Retina (tissue), 1 donor: ENCODE measurements at regions not wholly inside any gene's neighbourhood (a gene's known extent, or its start where the extent isn't known, plus 50 kb on each side); places are given as distances from the start of the nearest gene placed in this dataset.
"Not testable (repeated sequence)": the region's sequence is repeated elsewhere in the genome, so short reads cannot be mapped to it uniquely, and the experiment has no call there.

ENCODE experiments used
- DNase-seq: peaks from one replicate; pipeline ENCODE4 v3.0.0-alpha.2; 2016

DNA sequence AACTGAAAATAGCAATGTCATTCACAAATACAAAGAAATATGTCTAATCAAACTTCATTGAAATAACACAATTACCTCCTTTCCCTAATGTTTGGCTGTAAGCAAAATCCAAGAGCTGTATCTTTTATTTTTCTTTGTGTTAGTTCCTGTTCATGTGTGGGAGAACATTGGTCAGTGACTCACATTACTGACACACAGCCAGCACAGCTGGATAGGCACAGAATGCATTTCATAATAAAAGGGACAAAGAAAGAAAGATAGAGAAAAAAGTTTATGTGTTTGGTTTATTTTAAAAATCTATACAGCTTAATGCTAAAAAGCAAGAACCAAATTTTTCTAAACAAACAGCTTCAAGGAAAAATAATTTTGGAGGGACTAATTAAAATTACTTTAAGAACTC, 185.6 kb upstream of the COL3A1 start:
- no peak for DNase-seq

DNA sequence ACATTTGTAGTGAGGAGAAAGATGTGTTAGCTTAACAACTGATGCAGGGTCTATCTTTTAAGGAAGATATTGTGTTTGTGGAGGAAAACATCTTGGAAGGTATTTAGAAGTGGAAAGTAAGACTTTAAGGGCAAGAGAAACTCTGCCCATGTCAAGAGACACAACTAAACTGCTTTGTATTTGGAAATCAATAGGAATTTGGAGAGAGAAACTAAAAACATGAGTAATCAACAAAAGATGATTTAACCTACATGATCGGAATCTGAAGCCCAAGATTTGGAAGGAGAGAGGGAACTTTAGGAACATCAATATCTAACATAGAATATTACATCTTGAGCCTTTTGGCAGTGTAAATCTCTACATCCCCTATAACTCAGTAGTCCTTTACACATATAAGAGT, 184.2 kb upstream of the COL3A1 start:
- DNase-seq = no peak

DNA sequence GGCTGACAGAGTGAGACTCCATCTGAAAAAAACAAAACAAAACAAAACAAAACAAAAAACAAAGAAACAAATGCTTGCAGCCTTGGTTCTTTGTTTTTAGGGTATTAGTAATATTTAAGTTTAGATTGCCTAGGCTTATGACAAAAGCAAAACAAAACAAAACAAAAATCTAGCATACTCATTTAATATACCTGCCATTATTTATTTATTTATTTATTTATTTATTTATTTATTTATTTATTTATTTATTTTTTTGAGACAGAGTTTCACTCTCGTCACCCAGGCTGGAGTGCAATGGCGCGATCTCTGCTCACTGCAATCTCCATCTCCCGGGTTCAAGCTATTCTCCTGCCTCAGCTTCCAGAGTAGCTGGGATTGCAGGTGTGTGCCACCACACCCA, 179.7 kb upstream of the COL3A1 start:
- DNase-seq = not testable (repeated sequence)

DNA sequence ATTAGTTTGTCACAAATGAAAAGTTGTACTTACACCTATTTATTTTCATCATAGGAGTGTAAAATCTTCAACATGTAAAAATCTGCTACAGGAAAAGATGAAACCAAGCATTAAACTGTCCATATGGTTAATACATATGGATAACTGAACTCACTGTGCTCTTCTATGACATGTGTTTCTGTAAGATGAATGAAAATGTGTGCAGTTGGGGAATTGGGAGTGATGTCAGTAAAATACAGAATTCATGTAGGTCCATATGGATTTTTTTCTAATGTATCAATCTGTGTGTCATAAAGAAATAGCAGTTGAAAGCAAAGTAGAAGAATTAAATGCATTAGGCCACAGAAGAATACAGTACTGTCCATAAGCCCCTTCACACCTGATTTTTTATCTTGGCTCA, 178.4 kb upstream of the COL3A1 start:
- DNase-seq = no peak

DNA sequence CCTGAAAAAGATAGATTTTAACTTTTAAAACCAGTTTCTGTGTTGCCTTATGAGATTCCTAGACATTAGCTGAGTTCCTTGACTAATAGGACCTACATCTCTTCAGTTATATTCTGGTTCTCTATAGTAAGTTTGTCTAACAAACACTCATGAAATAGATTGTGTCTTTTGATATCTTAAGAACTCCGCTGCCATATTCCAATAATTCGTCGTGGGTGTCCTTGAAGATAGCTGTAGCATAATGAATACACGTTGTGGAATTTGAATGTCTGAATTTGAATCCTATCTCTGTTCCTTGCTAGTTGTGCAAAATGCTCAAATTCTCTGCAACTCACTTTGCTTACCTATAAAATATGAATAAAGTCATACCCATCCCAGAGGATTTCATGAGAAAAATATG, 176.8 kb upstream of the COL3A1 start:
- no peak for DNase-seq

DNA sequence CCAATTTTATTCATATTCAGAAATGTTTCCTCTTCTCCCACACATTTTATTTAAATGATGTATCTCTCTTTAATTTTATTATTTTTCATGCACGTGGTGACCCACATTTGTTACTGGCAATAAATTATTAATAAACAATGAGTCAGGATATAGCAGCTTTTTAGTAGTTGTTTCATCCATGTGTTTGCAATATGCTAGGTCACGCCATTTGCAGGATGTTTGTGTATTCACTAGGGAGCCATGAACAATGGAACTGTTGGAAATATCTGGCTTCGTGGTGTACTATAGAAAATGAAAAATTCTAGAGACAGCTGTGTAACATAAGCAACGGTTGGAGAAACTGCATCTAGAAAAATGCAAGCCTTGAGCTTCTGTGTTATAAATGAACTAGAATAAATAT, 176.0 kb upstream of the COL3A1 start:
- no peak for DNase-seq

DNA sequence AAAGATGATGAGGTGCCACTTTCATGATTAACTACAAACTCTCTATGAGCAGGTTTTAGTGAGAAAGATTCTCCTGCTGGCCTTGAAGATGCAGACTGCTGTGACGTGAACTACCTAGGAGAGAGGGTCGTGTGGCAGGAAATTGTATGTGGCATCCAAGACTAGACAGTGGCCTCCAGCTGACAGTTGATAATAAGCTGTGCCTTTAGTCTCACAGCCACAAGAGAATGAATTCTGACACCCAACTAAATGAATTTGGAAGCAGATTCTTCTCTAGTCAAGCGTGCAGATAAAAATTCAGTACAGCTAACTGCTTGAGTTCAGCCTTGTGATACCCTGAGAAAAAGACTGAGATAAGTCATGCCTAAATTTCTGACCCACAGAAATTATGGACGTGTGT, 169.0 kb upstream of the COL3A1 start:
- DNase-seq = no peak

DNA sequence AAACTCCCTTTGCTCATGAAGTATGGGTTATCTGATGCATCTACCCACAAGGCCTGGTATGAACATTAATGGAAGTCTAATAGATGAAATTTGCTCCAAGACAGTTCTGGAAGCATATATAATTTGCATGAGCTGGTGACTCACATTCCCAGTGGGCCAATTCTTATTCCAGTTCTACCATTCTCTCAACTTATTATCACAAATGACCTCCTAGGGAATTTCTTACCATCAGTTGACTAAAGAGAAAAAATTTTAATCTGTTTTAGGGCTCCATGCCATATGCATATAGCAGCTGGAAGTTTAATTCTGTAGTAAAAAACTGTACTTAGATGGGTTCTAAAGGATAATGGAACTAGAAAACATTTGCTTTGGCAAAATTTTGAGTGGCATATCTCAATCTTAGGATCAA, 165.2 kb upstream of the COL3A1 start:
- DNase-seq = no peak

DNA sequence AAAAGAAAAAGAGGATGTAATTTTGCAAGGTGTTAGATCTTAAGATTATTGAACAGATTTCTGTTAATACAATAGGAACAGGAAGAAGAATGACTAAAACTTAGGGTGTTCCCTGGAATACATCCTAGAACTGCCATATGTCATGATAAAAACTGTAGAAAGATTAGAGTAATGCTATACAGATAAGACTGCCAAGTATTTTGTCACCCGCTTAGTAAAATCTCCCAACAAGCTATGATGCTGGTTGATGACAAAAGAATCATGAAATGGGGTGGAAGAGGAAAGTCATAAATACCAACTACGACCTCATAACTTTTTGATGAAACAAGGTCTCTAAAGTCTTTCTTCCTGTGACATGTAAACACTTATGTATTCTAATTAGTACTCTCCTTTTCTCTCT, 163.6 kb upstream of the COL3A1 start:
- DNase-seq = no peak

DNA sequence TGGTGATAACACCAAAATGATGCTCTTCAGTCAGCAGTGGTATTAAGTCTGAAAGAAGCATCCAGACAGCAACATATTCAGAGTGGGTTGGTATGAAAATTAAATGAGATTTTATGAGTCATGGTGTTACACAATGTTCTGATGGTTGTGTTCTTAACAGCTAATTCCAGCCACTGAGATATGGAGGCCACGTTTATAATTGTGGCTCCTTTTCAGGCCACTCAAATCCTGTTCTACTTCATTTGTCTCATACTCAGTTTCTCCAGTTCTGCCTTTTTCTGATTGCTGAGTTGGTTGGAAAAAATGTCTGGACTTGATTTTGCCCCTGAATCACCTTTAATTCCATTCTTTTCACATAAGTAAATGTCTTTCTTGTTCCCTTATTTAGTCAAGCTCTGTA, 162.7 kb upstream of the COL3A1 start:
- DNase-seq = no peak

DNA sequence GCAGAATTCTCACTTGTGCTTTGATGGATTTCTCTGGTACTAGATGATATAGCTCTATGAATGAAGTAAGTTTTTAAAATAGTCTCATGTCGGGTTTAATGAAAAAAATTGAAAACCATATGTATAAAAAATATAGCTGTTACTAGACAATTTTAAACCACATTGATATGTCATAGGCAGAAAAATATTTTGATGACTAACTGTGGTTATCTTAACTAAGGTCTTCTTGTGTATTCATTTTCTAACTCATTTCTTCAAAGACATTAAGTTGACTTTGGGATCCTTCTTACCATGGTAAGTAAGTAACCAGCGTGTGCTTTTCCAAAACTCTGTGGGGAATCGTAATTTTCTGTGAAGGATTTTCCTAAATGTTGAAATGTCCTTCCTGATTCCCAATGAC, 160.9 kb upstream of the COL3A1 start:
- no peak for DNase-seq

DNA sequence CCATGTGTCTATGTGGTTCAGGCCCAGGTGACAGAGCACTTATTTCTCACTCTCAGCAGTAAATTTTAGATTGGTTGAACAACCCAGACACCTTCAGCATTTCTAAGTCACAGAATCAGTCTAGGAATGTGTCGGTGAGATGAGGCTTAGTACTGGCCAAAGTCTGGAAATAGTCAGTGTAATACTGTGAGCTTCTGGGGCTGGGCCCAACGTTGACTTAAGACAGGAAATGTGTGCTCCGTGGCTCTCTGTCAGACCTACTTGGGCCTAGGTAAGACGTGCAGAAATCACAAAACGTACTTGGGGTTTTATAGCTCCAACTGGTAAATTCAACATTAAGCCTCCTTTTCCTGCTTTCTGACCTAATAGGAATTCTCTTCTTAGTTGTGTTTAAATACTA, 160.3 kb upstream of the COL3A1 start:
- DNase-seq = no peak

DNA sequence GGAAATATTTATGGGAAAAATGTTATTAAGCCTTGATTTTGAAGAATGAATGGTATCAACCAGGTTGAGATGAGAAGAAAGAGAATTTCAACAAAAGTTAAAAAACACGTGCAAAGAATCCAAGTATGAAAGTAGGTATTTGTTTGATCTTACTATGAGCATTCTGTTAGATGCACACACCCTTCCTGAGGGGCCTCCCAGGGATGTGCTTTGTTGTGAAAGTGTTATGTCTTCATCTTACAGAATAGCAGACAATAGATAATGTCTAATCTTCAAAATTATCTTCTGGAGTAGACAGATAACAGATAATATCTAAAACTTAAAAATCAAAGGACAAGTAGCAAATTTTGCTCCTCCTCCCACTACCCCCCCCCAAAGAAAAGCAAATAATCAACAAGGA, 155.2 kb upstream of the COL3A1 start:
- DNase-seq = no peak

DNA sequence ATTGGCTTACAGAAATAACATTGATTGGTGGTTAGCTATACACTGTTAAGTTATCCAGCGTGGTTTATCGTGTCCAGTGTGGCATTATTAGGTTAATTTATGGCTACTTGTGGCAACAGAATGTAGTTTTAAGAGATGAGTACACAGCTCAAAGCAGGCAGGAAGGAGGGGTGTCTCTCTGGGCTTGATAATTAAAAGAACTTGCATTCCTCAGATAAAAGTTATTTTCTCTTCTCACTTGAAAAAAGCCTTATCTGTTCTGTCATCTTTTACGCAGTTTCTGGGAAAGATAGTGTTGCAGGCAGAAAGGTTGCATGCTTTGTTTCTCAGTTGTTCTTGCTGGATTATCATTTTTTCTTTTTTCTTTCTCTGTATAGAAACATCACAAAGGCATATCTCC, 154.4 kb upstream of the COL3A1 start:
- DNase-seq = no peak

DNA sequence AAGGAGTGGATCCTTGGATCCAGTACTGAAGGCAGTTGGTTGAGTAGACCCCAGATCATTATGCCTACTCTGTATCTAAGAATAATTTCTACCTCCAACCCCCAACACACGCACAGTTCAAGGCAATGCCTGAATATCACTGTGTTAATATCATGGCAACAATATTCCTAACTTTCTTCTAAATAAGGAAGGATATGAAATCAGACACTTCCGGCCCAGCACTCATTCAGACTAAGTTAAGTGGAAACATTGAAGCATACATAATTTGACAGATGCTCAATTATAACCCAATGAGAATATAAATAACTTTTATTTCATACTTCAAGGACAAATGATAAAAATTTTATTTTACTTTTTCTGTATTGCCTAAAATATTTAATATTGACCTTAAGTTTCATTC, 153.6 kb upstream of the COL3A1 start:
- DNase-seq = no peak

DNA sequence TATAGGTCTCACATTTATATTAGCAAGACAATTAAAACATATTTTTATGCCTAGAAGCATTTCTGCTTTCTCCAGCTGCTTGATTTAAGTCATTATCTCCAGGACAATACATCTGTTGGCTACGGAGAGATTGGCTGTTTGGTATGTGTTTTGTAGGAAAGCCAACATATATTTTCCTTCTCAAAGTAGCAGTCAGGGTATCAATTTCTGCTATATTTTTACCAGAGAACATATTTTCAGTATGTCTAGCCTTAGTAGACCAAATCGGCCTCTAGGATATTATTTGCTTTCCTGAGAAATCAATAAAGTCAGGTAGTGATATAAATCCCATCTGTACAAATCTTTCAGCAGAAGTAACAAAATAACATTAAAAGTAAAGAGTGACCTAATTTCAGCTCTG, 150.0 kb upstream of the COL3A1 start:
- DNase-seq = no peak

DNA sequence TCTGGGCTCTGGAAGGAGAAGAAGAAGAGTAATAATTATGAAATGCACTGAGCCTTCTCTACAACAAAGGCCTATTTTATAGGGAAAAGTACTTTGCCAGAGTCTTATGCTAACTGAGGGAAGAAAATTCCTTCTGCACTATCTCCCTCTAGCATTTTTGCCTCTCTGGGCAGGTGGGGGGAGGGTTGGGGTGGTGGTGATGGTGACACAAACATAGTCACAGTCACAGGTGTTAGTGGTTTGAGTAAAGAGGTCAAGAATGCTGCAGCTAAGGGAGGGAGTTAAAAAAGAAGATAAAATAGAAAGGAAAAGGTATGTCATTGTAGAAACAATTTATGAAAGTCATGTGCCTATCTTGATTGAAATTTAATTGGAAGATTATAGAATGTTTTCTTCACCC, 140.8 kb upstream of the COL3A1 start:
- no peak for DNase-seq

DNA sequence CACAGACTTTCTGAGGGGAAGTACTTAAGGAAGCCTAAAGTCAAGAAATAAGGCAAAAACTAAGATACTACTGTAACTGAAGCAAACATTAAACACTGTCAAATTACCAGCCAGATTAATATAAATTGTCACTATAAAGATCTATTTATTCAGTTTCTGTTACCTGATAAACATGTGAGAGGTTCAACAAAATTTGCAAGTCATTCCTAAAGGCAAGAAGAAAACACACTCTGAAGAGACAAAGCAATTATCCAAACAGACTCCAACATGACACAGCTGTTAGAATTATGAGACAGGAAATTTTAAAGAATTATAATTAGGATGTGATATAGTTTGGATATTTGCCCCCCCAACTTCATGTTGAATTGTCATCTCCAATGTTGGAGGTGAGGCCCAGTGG, 140.4 kb upstream of the COL3A1 start:
- DNase-seq = no peak

DNA sequence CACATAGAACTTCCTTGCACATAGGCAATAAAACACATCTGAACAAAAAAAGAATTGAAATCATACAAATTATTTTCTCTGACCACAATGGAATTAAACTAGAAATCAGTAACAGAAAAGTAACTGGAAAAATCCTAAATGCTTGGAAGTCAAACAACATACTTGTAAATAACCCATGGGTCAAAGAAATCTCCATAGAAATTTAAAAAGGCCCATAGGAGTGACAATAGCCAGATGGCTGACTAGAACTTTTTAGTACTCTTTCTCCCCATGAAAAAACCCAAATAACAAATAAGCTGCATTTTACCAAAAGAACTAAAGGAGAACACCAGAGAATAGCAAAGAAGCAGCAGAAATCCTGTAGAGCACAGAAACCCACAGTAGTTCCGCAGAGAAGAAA, 139.2 kb upstream of the COL3A1 start:
- DNase-seq = no peak

DNA sequence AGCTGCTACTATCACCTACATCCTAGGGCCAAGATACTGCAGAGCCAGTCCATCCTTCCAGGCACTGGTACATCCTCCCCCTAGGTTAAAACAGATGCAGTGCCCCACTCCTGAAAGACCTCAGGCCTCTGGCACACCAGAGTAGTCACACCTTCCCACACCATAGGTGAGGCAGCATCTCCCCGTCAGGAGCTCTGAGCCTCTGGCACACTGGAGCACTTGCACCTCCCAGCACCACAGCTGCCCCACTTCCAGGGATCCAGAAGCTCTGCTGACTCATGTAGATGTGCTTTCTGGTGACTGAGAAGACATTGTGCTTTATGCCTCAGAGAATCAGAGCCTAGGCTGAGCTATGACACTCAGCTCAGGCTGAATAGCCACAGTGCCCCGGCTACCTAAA, 138.4 kb upstream of the COL3A1 start:
- DNase-seq = no peak

DNA sequence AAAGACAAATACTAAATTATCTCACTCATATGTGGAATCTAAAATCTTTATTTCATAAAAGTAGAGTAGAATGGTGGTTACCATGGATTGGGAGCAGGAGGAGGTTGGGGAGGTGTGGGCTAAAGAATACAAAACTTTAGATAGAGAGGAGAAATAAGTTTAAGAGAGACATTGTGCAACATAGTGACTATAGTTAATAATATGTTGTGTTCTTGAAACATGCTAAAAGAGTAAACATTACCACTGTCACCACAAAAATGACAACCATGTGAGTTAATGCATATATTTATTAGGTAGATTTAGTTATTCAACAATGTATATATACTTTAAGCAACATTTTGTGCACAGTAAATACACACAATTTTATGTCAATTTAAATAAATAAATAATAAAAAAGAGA, 128.5 kb upstream of the COL3A1 start:
- DNase-seq = no peak

DNA sequence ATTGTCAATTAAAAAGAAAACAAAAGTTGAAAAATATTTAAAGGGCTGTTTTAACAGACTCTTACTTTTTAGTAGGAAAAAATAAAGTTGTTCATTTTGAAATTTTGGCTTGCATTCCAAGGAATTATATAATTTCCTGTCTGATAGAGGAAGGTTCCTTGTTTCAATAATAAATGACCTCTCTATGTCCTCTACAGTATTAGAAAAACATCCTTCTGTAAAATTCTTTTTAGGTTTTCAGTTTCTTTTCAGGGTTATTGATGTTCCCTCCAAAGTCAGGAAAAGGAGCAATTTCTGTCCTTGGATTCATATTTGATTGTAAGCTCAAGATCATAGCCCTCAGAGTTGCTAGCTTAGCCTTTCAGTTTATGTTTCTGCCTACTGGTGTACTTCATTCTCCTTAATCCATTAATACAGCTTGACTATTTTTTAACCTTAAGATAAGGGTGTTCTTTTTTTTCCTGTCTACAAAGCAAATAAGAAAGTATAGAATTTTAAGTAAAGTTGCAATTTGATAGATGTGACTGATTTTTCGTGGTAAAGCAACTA, 125.2 kb upstream of the COL3A1 start:
- DNase-seq = no peak

DNA sequence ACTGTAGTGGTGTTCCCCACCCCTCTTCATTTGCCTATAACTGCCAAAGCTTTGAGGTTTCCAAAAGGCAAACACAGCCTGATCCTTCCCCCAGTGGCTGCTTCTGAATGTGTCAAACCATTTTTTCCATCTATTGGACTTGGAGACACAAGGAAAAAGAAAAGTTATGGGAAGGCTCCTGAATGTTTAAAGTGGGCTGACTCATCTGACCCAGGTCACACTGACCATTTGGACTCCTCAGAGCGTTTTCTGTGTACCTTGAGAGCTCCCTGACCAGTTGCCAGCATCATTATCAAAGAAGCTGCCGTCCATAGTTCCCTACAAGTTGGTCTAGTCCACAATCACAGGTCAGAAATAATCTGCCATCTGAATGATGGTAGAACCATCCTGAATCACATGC, 123.4 kb upstream of the COL3A1 start:
- no peak for DNase-seq

DNA sequence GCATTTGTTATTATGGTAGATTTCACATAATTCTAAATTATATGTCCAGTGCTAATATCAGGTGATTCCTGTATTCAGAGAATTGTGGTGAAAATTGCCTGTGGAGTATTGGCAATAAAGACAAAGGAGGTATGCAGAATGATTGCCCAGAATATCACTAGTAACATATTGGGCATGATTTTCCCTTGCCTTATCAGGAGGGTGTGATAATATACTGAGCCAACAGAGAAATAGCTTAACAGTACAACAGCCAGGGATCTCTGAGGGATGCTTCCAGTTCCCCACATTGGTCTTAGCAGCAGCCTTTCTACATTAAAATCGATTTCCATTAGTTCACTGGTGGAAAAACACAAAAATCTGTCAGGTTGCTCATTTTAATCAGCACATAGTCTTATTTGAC, 122.9 kb upstream of the COL3A1 start:
- no peak for DNase-seq

DNA sequence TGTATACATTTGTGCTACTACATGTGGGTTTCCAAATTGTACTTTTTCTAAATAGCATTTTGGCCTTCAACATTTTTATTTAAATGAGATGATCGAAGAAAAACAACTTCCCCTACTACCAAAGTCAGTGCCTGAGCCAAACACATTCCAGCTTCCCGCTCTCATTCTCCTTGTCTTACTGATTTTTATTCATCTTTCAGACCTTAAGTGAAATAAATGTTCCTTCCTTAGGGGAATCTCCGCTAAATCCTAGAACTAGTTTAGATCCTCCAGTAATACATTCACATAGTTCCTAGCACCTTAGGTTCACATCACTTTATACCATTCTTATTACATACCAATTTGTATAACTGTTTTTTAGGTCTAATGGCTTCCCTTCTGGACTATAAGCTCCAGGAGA, 122.3 kb upstream of the COL3A1 start:
- DNase-seq = no peak

DNA sequence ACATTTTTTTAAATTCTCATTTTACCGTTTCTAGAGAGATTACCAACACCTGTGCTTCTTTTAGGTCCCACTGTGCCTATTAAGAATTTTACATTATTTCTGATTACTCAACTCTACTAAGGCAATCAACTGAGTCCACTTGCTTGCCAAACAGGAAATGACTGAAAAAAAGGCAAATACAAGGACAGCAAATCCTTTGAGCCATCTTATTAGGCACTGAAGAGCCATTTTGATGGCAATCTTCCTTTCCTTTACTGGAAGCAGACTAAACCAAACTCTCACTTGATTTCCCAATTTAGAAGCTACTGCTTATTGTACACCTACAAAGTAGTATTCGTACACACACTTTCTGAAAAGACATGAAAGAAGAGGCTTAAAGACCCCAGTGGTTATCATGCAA, 121.4 kb upstream of the COL3A1 start:
- no peak for DNase-seq
